GM19023 (cell line): ENCODE measurements at regions not wholly inside any gene's neighbourhood (a gene's known extent, or its start where the extent isn't known, plus 50 kb on each side); places are given as distances from the start of the nearest gene placed in this dataset.
"Not testable (repeated sequence)": the region's sequence is repeated elsewhere in the genome, so short reads cannot be mapped to it uniquely, and the experiment has no call there.

Source experiments
- ATAC-seq: cut with Tn5 transposase; IDR thresholded peaks from one replicate; pipeline ENCODE4 v1.9.1; 2021; ENCODE audit warnings: mild to moderate bottlenecking, moderate library complexity; ENCODE audit not compliant: unreplicated experiment

GRCh38 chr2:88857274-88857741 lies 165.8 kb downstream of the RPIA start:
- ATAC-seq, result no peak

GRCh38 chr2:88857951-88858411 lies 166.5 kb downstream of the RPIA start:
- ATAC-seq, result peak; percentile 31

- ATAC-seq, result no peak
Measured at GRCh38 chr2:88859461-88859860, 168.0 kb downstream of the RPIA start.

GRCh38 chr2:88860421-88861075 lies 169.1 kb downstream of the RPIA start:
- ATAC-seq, result no peak

DNA sequence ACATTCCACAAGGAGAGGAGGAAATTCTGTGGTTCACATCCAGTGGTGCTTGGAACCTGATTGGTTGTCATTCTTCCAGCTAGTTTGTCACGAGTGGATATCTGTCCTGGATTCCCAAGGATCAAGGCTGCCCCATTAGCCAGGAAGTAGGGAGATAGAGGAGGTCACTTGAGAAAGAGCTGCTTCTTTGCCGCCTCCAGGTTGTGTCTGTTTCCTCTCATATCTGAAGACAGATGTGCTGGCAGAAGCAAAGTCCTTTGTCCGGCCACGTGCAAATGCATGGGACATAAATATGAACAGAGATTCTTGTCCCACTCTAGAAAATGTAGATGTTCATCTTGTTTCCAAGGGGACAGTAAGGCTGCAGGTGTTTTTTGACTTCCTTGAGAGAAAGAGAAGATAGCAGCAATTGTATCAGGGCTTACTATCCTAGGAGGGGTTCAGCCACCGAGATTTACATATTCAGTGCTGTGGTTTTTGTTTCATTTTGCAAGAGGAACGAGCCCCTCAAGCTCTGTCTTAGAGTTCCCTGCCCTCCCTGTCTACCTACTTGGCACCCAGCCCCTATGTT lies 174.4 kb downstream of the RPIA start:
- peak; percentile 79 for ATAC-seq

- ATAC-seq, result no peak
Measured at GRCh38 chr2:88866756-88867155, 175.3 kb downstream of the RPIA start.

DNA sequence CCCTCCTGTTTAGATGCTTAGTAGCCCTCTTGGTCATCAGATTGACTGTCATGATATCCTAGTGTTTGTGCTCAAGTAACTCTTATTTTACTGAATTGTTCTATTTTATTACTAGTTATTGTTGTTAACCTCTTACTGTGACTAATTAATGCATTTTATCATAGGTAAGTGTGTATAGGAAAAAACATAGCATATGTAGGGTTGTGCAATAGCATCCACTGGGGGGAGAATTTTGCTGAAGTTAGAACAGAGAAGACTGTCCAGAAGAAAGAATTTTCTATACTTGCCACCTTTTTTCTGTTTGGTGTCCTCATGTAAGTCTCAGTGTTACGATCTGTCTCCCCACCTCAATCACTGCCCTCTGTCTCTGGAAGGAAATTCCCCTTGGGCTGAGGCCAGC lies 177.4 kb downstream of the RPIA start:
- no peak for ATAC-seq

- no peak for ATAC-seq
Measured at GRCh38 chr2:88870267-88870839, 178.9 kb downstream of the RPIA start.

- no peak for ATAC-seq
Measured at GRCh38 chr2:88871336-88871735, 179.9 kb downstream of the RPIA start.

DNA sequence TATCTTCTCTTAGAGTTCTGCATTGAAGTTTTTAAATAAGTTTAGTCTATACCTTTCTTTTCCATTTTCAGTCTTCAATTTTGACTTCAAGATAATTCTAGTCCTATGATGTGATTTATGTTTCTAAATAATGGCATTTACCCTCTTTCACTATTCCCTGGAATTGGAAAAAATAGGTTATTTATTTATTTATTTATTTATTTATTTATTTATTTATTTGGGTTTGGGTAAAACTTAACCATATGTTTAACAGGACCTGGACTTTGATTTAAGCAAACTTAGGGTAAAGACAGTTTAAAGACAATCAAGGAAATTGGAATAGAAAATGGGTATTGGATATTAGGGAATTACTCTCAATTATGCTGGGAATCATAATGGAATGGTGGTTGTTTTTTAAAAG lies 182.1 kb downstream of the RPIA start:
- no peak for ATAC-seq

DNA sequence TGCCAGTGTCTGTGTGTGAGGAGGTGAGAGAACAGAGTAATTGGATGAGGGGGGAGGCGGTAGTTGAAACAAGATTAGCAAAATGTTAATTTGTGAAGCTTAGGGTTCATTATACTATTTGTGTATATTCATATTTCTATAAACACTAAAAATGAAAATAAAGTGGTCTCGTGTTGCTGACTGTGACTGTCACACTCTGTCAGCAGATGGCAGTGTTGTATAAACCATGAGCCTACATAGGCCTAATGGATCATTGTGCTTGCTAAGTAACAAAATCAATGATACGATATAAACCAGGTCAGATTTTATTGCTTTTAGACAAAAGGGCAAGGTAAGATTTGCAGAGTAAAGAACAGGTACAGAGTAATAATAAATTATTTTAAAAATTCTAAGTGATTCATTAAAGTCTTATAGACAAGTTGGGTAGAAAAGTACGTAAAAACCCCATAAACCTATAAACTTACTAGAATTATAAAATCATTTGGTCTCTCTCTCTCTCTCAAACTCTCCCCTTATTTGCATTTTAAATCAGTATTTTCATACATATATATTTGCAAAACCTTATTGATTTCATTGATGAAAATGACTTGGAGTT lies 182.7 kb downstream of the RPIA start:
- ATAC-seq, result no peak

GRCh38 chr2:88875736-88876135 lies 184.3 kb downstream of the RPIA start:
- ATAC-seq, result no peak

- ATAC-seq, result no peak
Measured at GRCh38 chr2:88880441-88880953, 189.0 kb downstream of the RPIA start.

GRCh38 chr2:88885275-88885674 lies 193.8 kb downstream of the RPIA start:
- peak; percentile 73 for ATAC-seq

DNA sequence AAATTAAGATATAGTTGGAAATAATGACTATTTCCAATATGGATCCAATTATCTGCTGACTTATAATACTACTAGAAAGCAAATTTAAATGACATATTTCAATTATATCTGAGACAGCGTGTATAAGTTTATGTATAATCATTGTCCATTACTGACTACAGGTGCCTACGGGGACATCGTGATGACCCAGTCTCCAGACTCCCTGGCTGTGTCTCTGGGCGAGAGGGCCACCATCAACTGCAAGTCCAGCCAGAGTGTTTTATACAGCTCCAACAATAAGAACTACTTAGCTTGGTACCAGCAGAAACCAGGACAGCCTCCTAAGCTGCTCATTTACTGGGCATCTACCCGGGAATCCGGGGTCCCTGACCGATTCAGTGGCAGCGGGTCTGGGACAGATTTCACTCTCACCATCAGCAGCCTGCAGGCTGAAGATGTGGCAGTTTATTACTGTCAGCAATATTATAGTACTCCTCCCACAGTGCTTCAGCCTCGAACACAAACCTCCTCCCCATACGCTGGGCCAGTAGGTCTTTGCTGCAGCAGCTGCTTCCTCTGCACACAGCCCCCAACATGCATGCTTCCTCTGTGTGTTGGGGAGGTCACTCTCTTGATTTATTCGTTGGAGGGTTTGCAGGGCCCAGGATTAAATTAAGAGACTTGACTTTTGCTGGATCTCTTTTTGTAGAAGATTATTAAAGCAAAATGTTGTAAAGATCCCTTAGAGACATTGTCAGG lies 194.4 kb downstream of the RPIA start:
- peak; percentile 50 for ATAC-seq

DNA sequence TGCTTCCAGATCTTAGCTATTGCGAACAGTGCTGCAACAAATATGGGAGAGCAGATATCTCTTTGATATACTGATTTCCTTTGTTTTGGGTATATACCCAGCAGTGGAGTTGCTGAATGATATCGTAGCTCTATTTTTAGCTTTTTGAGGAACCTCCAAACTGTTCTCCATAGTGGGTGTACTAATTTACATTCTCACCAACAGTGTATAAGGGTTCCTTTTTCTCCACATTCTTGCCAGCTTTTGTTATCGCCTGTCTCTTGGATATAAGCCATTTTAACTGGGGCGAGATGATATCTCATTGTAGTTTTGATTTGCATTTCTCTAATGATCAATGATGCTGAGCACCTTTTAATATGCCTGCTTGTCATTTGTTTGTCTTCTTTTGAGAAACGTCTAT lies 196.0 kb downstream of the RPIA start:
- ATAC-seq, result not testable (repeated sequence)

- ATAC-seq, result no peak
Measured at GRCh38 chr2:88892207-88892606, 200.7 kb downstream of the RPIA start.

- ATAC-seq, result no peak
Measured at GRCh38 chr2:88892788-88893187, 201.3 kb downstream of the RPIA start.

- no peak for ATAC-seq
Measured at GRCh38 chr2:88896971-88897370, 205.5 kb downstream of the RPIA start.

- no peak for ATAC-seq
Measured at GRCh38 chr2:88897715-88898114, 206.2 kb downstream of the RPIA start.

GRCh38 chr2:88903749-88904353 lies 212.4 kb downstream of the RPIA start:
- ATAC-seq, result no peak
